ENCODE measurements at regions not wholly inside any gene's neighbourhood (a gene's known extent, or its start where the extent isn't known, plus 50 kb on each side); places are given as distances from the start of the nearest gene placed in this dataset.

GRCh38 chr11:19539861-19540260 is 172.8 kb upstream of the NAV2 start:
- ChIA-PET CTCF (interaction anchor here (1.2 kb wide), 1 partner anchor 15 kb away, joined by 4 read pairs; no protein-coding TSS in a partner anchor), POLR2A (no interaction called here)
- no peak for TF ChIP-seq CTCF (IDR thresholded peaks at IDR 0.05; ENCODE audit: insufficient read depth in 1 of 2, low read depth in 1 of 2, low read length in 1 of 2, severe bottlenecking in 1 of 2, unreplicated experiment in 1 of 2)
- no TSS peak for BruUV-seq (replicated peaks)
- Mint-ChIP-seq H3K4me3 (ENCODE audit: unreplicated experiment) (no peak overlapping the region), H3K36me3 (ENCODE audit: insufficient read depth, unreplicated experiment) (no peaks in the 10 kb centered on the region), H3K27me3 (ENCODE audit: insufficient read depth, unreplicated experiment) (no peaks in the 10 kb centered on the region), H3K4me1 (ENCODE audit: low read depth, unreplicated experiment) (no peaks in the 10 kb centered on the region), H3K9me3 (ENCODE audit: unreplicated experiment) (no peaks in the 10 kb centered on the region), H3K27ac (ENCODE audit: unreplicated experiment) (no peak overlapping the region)
- H3K9me3 ChIP-seq = no peaks in the 10 kb centered on the region
- H3K4me1 ChIP-seq = no peaks in the 10 kb centered on the region
- H3K4me3 ChIP-seq (ENCODE audit: low read depth, low read length) = no peak overlapping the region
- no peaks in the 10 kb centered on the region for H3K36me3 ChIP-seq (ENCODE audit: control insufficient read depth, insufficient read depth, low read length)
- DNase-seq = no peak
- intact Hi-C loops (cut with micrococcal nuclease; ENCODE audit: unreplicated experiment) = no loop called here
- no peaks in the 10 kb centered on the region for H3K27me3 ChIP-seq (replicated peaks; ENCODE audit: control insufficient read depth, insufficient read depth, low read length)

GRCh38 chr11:19537803-19538453 is 174.7 kb upstream of the NAV2 start:
- no peaks in the 10 kb centered on the region for H3K27me3 Mint-ChIP-seq (ENCODE audit: insufficient read depth, unreplicated experiment)
- CTCF ChIA-PET = interaction anchor here (1.1 to 1.4 kb wide), 2 partner anchors 228 to 278 kb away, joined by 3 to 4 read pairs; no protein-coding TSS in a partner anchor
- H3K27ac Mint-ChIP-seq (ENCODE audit: unreplicated experiment) = no peak overlapping the region

GRCh38 chr11:19536131-19536530 is 176.5 kb upstream of the NAV2 start:
- no peaks in the 10 kb centered on the region for H3K27me3 Mint-ChIP-seq (ENCODE audit: insufficient read depth, unreplicated experiment)
- no peaks in the 10 kb centered on the region for H3K36me3 Mint-ChIP-seq (ENCODE audit: insufficient read depth, unreplicated experiment)
- no peaks in the 10 kb centered on the region for H3K9me3 Mint-ChIP-seq (ENCODE audit: unreplicated experiment)
- H3K36me3 ChIP-seq (ENCODE audit: control insufficient read depth, insufficient read depth, low read length) = no peaks in the 10 kb centered on the region
- no peak for TF ChIP-seq CTCF (IDR thresholded peaks at IDR 0.05; ENCODE audit: insufficient read depth in 1 of 2, low read depth in 1 of 2, low read length in 1 of 2, severe bottlenecking in 1 of 2, unreplicated experiment in 1 of 2)
- POLR2A ChIA-PET = interaction anchor here (1.0 kb wide), 1 partner anchor 10 kb away, joined by 3 read pairs; no protein-coding TSS in a partner anchor
- H3K27me3 ChIP-seq (replicated peaks; ENCODE audit: control insufficient read depth, insufficient read depth, low read length) = no peaks in the 10 kb centered on the region
- no peak for DNase-seq
- no peak overlapping the region for H3K4me3 Mint-ChIP-seq (ENCODE audit: unreplicated experiment)
- CTCF ChIA-PET = no interaction called here
- H3K9me3 ChIP-seq = no peaks in the 10 kb centered on the region
- intact Hi-C loops (cut with micrococcal nuclease; ENCODE audit: unreplicated experiment) = no loop called here
- H3K4me1 Mint-ChIP-seq (ENCODE audit: low read depth, unreplicated experiment) = no peaks in the 10 kb centered on the region
- H3K4me3 ChIP-seq (ENCODE audit: low read depth, low read length) = no peak overlapping the region
- H3K4me1 ChIP-seq = no peaks in the 10 kb centered on the region
- no peak overlapping the region for H3K27ac Mint-ChIP-seq (ENCODE audit: unreplicated experiment)
- no TSS peak for BruUV-seq (replicated peaks)

More at GRCh38 chr11:19537803-19538453, 174.7 kb upstream of the NAV2 start:
- intact Hi-C loops (cut with micrococcal nuclease; ENCODE audit: unreplicated experiment) = no loop called here
- TF ChIP-seq CTCF (IDR thresholded peaks at IDR 0.05; ENCODE audit: insufficient read depth in 1 of 2, low read depth in 1 of 2, low read length in 1 of 2, severe bottlenecking in 1 of 2, unreplicated experiment in 1 of 2) = no peak
- H3K27me3 ChIP-seq (replicated peaks; ENCODE audit: control insufficient read depth, insufficient read depth, low read length) = no peaks in the 10 kb centered on the region
- H3K9me3 ChIP-seq = no peaks in the 10 kb centered on the region
- DNase-seq = no peak
- Mint-ChIP-seq H3K4me1 (ENCODE audit: low read depth, unreplicated experiment) (no peaks in the 10 kb centered on the region), H3K9me3 (ENCODE audit: unreplicated experiment) (no peaks in the 10 kb centered on the region), H3K36me3 (ENCODE audit: insufficient read depth, unreplicated experiment) (no peaks in the 10 kb centered on the region), H3K4me3 (ENCODE audit: unreplicated experiment) (no peak overlapping the region)
- no TSS peak for BruUV-seq (replicated peaks)
- H3K4me1 ChIP-seq = no peaks in the 10 kb centered on the region
- no peaks in the 10 kb centered on the region for H3K36me3 ChIP-seq (ENCODE audit: control insufficient read depth, insufficient read depth, low read length)
- no peak overlapping the region for H3K4me3 ChIP-seq (ENCODE audit: low read depth, low read length)
- POLR2A ChIA-PET = no interaction called here

Measured in Caco-2 (cell line).